Loucy (cell line): ENCODE measurements at regions not wholly inside any gene's neighbourhood (a gene's known extent, or its start where the extent isn't known, plus 50 kb on each side); places are given as distances from the start of the nearest gene placed in this dataset.
"Not testable (repeated sequence)": the region's sequence is repeated elsewhere in the genome, so short reads cannot be mapped to it uniquely, and the experiment has no call there.

Source experiments
- EZH2phosphoT487 ChIP-seq: fragments of 200-600 bp; IDR thresholded peaks from 2 replicates; pipeline ENCODE4 v1.6.1; 2018; ENCODE audit warnings: antibody characterized with exemption, mild to moderate bottlenecking, moderate library complexity, borderline replicate concordance
- TF ChIP-seq, protein P1 (sequence below): fragments of 200-600 bp; sonication (generic); conservative IDR thresholded peaks from 2 replicates; pipeline ENCODE4 v1.5.1; 2014; ENCODE audit warnings: mild to moderate bottlenecking, antibody characterized with exemption, low read length

DNA sequence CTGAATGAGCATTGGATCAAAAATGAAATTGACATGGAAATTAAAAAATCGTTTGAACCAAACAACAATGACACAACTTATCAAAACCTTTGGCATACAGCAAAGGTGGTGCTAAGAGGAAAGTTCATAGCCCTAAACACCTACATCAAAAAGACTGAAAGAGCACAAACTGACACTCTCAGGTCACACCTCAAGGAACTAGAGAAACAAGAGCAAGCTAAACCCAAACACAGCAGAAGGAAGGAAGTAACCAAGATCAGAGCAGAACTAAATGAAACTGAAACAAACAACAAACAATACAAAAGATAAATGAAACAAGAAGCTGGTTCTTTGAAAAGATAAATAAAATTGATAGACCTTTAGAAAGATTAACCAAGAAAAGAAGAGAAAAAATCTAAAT lies 118.3 kb downstream of the F11 start:
- TF ChIP-seq, protein P1, sequence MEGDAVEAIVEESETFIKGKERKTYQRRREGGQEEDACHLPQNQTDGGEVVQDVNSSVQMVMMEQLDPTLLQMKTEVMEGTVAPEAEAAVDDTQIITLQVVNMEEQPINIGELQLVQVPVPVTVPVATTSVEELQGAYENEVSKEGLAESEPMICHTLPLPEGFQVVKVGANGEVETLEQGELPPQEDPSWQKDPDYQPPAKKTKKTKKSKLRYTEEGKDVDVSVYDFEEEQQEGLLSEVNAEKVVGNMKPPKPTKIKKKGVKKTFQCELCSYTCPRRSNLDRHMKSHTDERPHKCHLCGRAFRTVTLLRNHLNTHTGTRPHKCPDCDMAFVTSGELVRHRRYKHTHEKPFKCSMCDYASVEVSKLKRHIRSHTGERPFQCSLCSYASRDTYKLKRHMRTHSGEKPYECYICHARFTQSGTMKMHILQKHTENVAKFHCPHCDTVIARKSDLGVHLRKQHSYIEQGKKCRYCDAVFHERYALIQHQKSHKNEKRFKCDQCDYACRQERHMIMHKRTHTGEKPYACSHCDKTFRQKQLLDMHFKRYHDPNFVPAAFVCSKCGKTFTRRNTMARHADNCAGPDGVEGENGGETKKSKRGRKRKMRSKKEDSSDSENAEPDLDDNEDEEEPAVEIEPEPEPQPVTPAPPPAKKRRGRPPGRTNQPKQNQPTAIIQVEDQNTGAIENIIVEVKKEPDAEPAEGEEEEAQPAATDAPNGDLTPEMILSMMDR, result not testable (repeated sequence)
- TF ChIP-seq EZH2phosphoT487, result not testable (repeated sequence)
